Calu3 (cell line): ENCODE measurements at regions not wholly inside any gene's neighbourhood (a gene's known extent, or its start where the extent isn't known, plus 50 kb on each side); places are given as distances from the start of the nearest gene placed in this dataset.

Experiments used
- BruUV-seq: library from RNA; stranded (reverse); fragments of 400-500 nt; replicated peaks from 2 replicates; lab custom pipeline; 2021; lab: Mats Ljungman, UMichigan
- CTCF ChIA-PET: fragments of 300-600 bp; sonication (Branson Sonifier 250); formaldehyde crosslinking; loops from one replicate; lab custom pipeline; 2022; ENCODE audit warnings: antibody characterized with exemption; lab: Charles Lee
- DNase-seq: peaks from one replicate; pipeline ENCODE4 v3.0.0; 2022
- H3K27ac Mint-ChIP-seq: one replicate; pipeline ENCODE4 v1.8.0; 2022; ENCODE audit warnings: mixed read lengths; ENCODE audit not compliant: unreplicated experiment
- H3K27me3 Mint-ChIP-seq: one replicate; pipeline ENCODE4 v1.8.0; 2022; ENCODE audit warnings: mixed read lengths; ENCODE audit not compliant: unreplicated experiment
- H3K36me3 Mint-ChIP-seq: one replicate; pipeline ENCODE4 v1.8.0; 2022; ENCODE audit warnings: mild to moderate bottlenecking, moderate library complexity, mixed read lengths; ENCODE audit not compliant: insufficient read depth, unreplicated experiment
- H3K4me1 Mint-ChIP-seq: one replicate; pipeline ENCODE4 v1.8.0; 2022; ENCODE audit warnings: mild to moderate bottlenecking, low read depth, mixed read lengths; ENCODE audit not compliant: unreplicated experiment
- H3K4me3 Mint-ChIP-seq: one replicate; pipeline ENCODE4 v1.8.0; 2022; ENCODE audit warnings: mild to moderate bottlenecking, low read depth, moderate library complexity, mixed read lengths; ENCODE audit not compliant: unreplicated experiment
- H3K9me3 Mint-ChIP-seq: one replicate; pipeline ENCODE4 v1.8.0; 2022; ENCODE audit warnings: low read depth, mixed read lengths; ENCODE audit not compliant: unreplicated experiment
- intact Hi-C: fragments of 100-400 bp; cut with micrococcal nuclease; formaldehyde crosslinking; loops from one replicate; pipeline ENCODE4 v1.10.0; 2022; ENCODE audit not compliant: unreplicated experiment
- TF ChIP-seq, protein P1 (sequence below): fragments of 200-600 bp; IDR thresholded peaks from one replicate; pipeline ENCODE4 v1.8.0; 2022; ENCODE audit warnings: antibody characterized with exemption; ENCODE audit not compliant: unreplicated experiment

DNA sequence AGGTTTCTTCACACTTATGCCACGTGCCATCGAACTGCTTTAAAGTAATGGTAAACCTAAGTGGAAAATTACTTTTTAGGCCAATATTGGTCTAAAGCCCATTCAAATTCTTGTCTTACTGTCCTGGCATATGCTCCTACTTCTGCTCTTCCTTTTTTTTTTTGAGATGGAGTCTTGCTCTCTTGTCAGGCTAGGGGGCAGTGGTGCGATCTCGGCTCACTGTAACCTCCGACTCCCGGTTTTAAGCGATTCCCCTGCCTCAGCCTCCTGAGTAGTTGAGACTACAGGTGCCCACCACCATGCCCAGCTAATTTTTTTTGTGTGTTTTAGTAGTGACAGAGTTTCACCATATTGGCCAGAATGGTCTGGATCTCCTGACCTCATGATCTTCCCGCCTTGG lies 129.0 kb upstream of the TECRL start:
- CTCF ChIA-PET, result no interaction called here
- H3K27ac Mint-ChIP-seq, result no peak overlapping the region
- H3K4me3 Mint-ChIP-seq, result no peak overlapping the region
- H3K36me3 Mint-ChIP-seq, result no peaks in the 10 kb centered on the region
- no peaks in the 10 kb centered on the region for H3K9me3 Mint-ChIP-seq
- no TSS peak for BruUV-seq
- DNase-seq, result no peak
- TF ChIP-seq, protein P1, sequence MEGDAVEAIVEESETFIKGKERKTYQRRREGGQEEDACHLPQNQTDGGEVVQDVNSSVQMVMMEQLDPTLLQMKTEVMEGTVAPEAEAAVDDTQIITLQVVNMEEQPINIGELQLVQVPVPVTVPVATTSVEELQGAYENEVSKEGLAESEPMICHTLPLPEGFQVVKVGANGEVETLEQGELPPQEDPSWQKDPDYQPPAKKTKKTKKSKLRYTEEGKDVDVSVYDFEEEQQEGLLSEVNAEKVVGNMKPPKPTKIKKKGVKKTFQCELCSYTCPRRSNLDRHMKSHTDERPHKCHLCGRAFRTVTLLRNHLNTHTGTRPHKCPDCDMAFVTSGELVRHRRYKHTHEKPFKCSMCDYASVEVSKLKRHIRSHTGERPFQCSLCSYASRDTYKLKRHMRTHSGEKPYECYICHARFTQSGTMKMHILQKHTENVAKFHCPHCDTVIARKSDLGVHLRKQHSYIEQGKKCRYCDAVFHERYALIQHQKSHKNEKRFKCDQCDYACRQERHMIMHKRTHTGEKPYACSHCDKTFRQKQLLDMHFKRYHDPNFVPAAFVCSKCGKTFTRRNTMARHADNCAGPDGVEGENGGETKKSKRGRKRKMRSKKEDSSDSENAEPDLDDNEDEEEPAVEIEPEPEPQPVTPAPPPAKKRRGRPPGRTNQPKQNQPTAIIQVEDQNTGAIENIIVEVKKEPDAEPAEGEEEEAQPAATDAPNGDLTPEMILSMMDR, result no peak
- H3K27me3 Mint-ChIP-seq, result no peaks in the 10 kb centered on the region
- intact Hi-C loops, result no loop called here
- H3K4me1 Mint-ChIP-seq, result no peaks in the 10 kb centered on the region

DNA sequence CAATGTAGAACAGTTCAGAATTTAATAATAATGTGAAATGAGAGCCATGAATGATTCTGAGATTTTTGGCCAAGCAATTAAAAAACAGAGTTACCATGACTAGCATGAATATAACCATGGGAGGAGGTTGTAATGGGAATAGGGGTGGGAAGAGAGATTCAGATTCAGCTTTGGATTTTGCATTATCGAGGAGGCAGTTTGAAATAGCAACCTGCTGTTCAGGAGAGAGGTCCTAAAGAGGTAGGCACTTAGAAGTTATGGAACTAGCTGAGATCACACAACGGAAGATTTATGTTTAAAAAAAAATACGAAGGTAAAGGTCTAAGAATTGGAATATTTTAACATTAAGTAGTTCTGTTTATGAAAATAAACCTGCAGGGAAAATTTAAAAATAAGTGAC lies 124.4 kb upstream of the TECRL start:
- H3K4me1 Mint-ChIP-seq, result no peaks in the 10 kb centered on the region
- H3K9me3 Mint-ChIP-seq, result no peaks in the 10 kb centered on the region
- BruUV-seq, result no TSS peak
- no peaks in the 10 kb centered on the region for H3K27me3 Mint-ChIP-seq
- intact Hi-C loops, result no loop called here
- CTCF ChIA-PET, result no interaction called here
- no peak for DNase-seq
- no peak overlapping the region for H3K27ac Mint-ChIP-seq
- H3K4me3 Mint-ChIP-seq, result no peak overlapping the region
- H3K36me3 Mint-ChIP-seq, result no peaks in the 10 kb centered on the region
- TF ChIP-seq, protein P1, result no peak

DNA sequence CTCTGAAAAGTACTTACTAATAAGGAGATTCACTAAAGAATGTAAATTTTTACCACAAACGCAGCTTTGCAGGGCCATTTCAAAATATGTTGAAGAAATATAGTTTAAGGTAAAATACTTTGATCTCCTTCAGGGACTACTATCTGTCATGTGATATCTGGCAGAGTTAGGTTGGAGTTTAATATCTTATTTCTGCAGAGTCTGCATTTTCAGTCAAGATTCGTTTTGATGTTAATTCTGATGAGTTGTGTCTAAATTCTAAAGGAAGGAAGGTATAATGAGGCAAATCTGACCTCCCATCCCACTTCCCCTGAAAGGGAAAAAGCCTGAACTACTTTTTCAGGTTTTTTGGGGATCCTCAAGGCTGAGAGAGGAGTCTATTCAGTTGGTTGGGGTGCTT lies 123.9 kb upstream of the TECRL start:
- H3K27me3 Mint-ChIP-seq, result no peaks in the 10 kb centered on the region
- intact Hi-C loops, result no loop called here
- H3K36me3 Mint-ChIP-seq, result no peaks in the 10 kb centered on the region
- BruUV-seq, result no TSS peak
- no peak overlapping the region for H3K4me3 Mint-ChIP-seq
- no peaks in the 10 kb centered on the region for H3K9me3 Mint-ChIP-seq
- no peak for DNase-seq
- CTCF ChIA-PET, result no interaction called here
- no peaks in the 10 kb centered on the region for H3K4me1 Mint-ChIP-seq
- TF ChIP-seq, protein P1, result no peak
- H3K27ac Mint-ChIP-seq, result no peak overlapping the region

DNA sequence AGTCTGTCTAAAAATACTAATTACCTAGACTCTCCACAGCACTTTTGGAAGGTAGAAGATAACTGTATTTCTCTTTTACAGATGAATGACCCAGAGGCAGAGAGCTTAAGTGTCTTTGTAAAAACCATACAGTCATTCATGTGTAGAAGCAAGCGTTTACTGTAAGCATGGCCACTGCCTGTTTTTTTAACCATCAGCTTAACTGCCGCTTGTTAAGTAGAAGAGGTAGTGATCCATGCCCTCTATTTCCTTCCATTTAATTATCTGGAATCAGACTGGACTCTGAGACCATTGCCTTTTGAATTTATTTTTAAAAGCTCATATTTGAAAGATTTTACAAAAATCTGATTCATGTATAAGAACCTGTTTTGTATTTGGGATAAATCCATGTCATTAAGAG lies 111.2 kb upstream of the TECRL start:
- no peak overlapping the region for H3K27ac Mint-ChIP-seq
- H3K9me3 Mint-ChIP-seq, result no peaks in the 10 kb centered on the region
- intact Hi-C loops, result no loop called here
- H3K27me3 Mint-ChIP-seq, result no peaks in the 10 kb centered on the region
- no peaks in the 10 kb centered on the region for H3K4me1 Mint-ChIP-seq
- no peaks in the 10 kb centered on the region for H3K36me3 Mint-ChIP-seq
- no TSS peak for BruUV-seq
- CTCF ChIA-PET, result no interaction called here
- TF ChIP-seq, protein P1, result no peak
- no peak overlapping the region for H3K4me3 Mint-ChIP-seq
- DNase-seq, result no peak
